WTC11 (cell line): ENCODE measurements at regions not wholly inside any gene's neighbourhood (a gene's known extent, or its start where the extent isn't known, plus 50 kb on each side); places are given as distances from the start of the nearest gene placed in this dataset.

Experiments used
- ATAC-seq: fragments of 200-7000 bp; cut with Tn5 transposase; 2 replicates; pipeline ENCODE4 v1.10.0; 2021; ENCODE audit warnings: mild to moderate bottlenecking, moderate library complexity
- CTCF ChIA-PET: fragments of 300-600 bp; sonication (Branson Sonifier 250); formaldehyde crosslinking; loops from one replicate; lab custom pipeline; 2021; ENCODE audit warnings: antibody characterized with exemption; lab: Charles Lee
- POLR2A ChIA-PET: fragments of 350-600 bp; sonication (Branson Sonifier 250); formaldehyde crosslinking; loops from one replicate; lab custom pipeline; 2021; ENCODE audit warnings: antibody characterized with exemption; lab: Charles Lee
- DNase-seq: peaks from one replicate; pipeline ENCODE4 v3.0.0; 2021; ENCODE audit warnings: low spot score
- H3K27ac Mint-ChIP-seq: 2 replicates; pipeline ENCODE4 v1.8.0; 2021; ENCODE audit warnings: mixed read lengths
- H3K27me3 Mint-ChIP-seq: 2 replicates; pipeline ENCODE4 v1.8.0; 2021; ENCODE audit warnings: low read depth, mild to moderate bottlenecking, moderate library complexity, mixed read lengths
- H3K36me3 Mint-ChIP-seq: 2 replicates; pipeline ENCODE4 v1.8.0; 2021; ENCODE audit warnings: mixed read lengths
- H3K4me1 Mint-ChIP-seq: 2 replicates; pipeline ENCODE4 v1.8.0; 2022; ENCODE audit warnings: mixed read lengths
- H3K4me3 Mint-ChIP-seq: 2 replicates; pipeline ENCODE4 v1.8.0; 2021; ENCODE audit warnings: mild to moderate bottlenecking, moderate library complexity, mixed read lengths
- H3K9me3 Mint-ChIP-seq: 2 replicates; pipeline ENCODE4 v1.8.0; 2021; ENCODE audit warnings: mixed read lengths
- ATF3 ChIP-seq: sonication (generic); formaldehyde crosslinking; conservative IDR thresholded peaks from 2 replicates; pipeline ENCODE4 v1.8.1; 2022; ENCODE audit warnings: mild to moderate bottlenecking, missing genetic modification reagents
- CREM ChIP-seq: sonication (generic); formaldehyde crosslinking; IDR thresholded peaks from 2 replicates; pipeline ENCODE4 v1.8.1; 2022; ENCODE audit warnings: mild to moderate bottlenecking, missing genetic modification reagents, moderate library complexity
- EMX1 ChIP-seq: fragments of 250-450 bp; sonication (Bioruptor Pico); IDR thresholded peaks from 2 replicates; pipeline ENCODE4 v1.8.0; 2021; ENCODE audit warnings: mild to moderate bottlenecking
- ETV6 ChIP-seq: sonication (generic); formaldehyde crosslinking; IDR thresholded peaks from 2 replicates; pipeline ENCODE4 v1.8.1; 2022; ENCODE audit warnings: mild to moderate bottlenecking, missing genetic modification reagents
- FOXP1 ChIP-seq: sonication (generic); formaldehyde crosslinking; IDR thresholded peaks from 2 replicates; pipeline ENCODE4 v1.8.0; 2022; ENCODE audit warnings: missing genetic modification reagents, mild to moderate bottlenecking, moderate library complexity, borderline replicate concordance
- HMGA2 ChIP-seq: fragments of 250-450 bp; sonication (Bioruptor Pico); IDR thresholded peaks from 2 replicates; pipeline ENCODE4 v1.4.0; 2021; ENCODE audit warnings: mild to moderate bottlenecking, moderate library complexity
- IRF2 ChIP-seq: sonication (generic); formaldehyde crosslinking; IDR thresholded peaks from 2 replicates; pipeline ENCODE4 v1.8.0; 2022; ENCODE audit warnings: low read depth, missing genetic modification reagents, borderline replicate concordance
- JAZF1 ChIP-seq: fragments of 250-450 bp; sonication (Bioruptor Pico); IDR thresholded peaks from 2 replicates; pipeline ENCODE4 v1.9.0; 2021; ENCODE audit warnings: moderate library complexity, mild to moderate bottlenecking, inconsistent platforms
- JUN ChIP-seq: sonication (generic); formaldehyde crosslinking; IDR thresholded peaks from 2 replicates; pipeline ENCODE4 v1.8.0; 2023; ENCODE audit warnings: mild to moderate bottlenecking, missing genetic modification reagents
- MYBL2 ChIP-seq: sonication (generic); formaldehyde crosslinking; IDR thresholded peaks from 2 replicates; pipeline ENCODE4 v1.8.1; 2023; ENCODE audit warnings: mild to moderate bottlenecking, moderate library complexity, missing genetic modification reagents
- NFE2L1 ChIP-seq: sonication (generic); formaldehyde crosslinking; IDR thresholded peaks from 2 replicates; pipeline ENCODE4 v1.8.1; 2023; ENCODE audit warnings: missing genetic modification reagents
- NFYB ChIP-seq: sonication (generic); formaldehyde crosslinking; conservative IDR thresholded peaks from 2 replicates; pipeline ENCODE4 v1.8.0; 2022; ENCODE audit warnings: low read depth, missing genetic modification reagents
- NR1H2 ChIP-seq: sonication (generic); formaldehyde crosslinking; IDR thresholded peaks from 2 replicates; pipeline ENCODE4 v1.9.0; 2021; ENCODE audit warnings: mild to moderate bottlenecking, moderate library complexity, missing genetic modification reagents
- NR3C1 ChIP-seq: sonication (generic); formaldehyde crosslinking; conservative IDR thresholded peaks from 2 replicates; pipeline ENCODE4 v1.8.1; 2023; ENCODE audit warnings: low read depth, mild to moderate bottlenecking, missing genetic modification reagents
- RORB ChIP-seq: fragments of 250-450 bp; sonication (Bioruptor Pico); IDR thresholded peaks from 2 replicates; pipeline ENCODE4 v1.9.0; 2021; ENCODE audit warnings: mild to moderate bottlenecking
- SMAD4 ChIP-seq: sonication (generic); formaldehyde crosslinking; IDR thresholded peaks from 2 replicates; pipeline ENCODE4 v1.8.0; 2022; ENCODE audit warnings: mild to moderate bottlenecking, missing genetic modification reagents
- SP1 ChIP-seq: sonication (generic); formaldehyde crosslinking; conservative IDR thresholded peaks from 2 replicates; pipeline ENCODE4 v1.8.1; 2022; ENCODE audit warnings: missing genetic modification reagents
- TEAD1 ChIP-seq: sonication (generic); formaldehyde crosslinking; IDR thresholded peaks from 2 replicates; pipeline ENCODE4 v1.8.0; 2022; ENCODE audit warnings: mild to moderate bottlenecking, missing genetic modification reagents
- TEAD4 ChIP-seq: sonication (generic); formaldehyde crosslinking; IDR thresholded peaks from 2 replicates; pipeline ENCODE4 v1.8.0; 2022; ENCODE audit warnings: mild to moderate bottlenecking, missing genetic modification reagents
- USF2 ChIP-seq: sonication (generic); formaldehyde crosslinking; IDR thresholded peaks from 2 replicates; pipeline ENCODE4 v1.8.1; 2023; ENCODE audit warnings: mild to moderate bottlenecking, missing genetic modification reagents, moderate library complexity
- ZMAT4 ChIP-seq: fragments of 250-450 bp; sonication (Bioruptor Pico); IDR thresholded peaks from 2 replicates; pipeline ENCODE4 v1.9.0; 2021; ENCODE audit warnings: mild to moderate bottlenecking
- ZNF121 ChIP-seq: sonication (generic); formaldehyde crosslinking; IDR thresholded peaks from 2 replicates; pipeline ENCODE4 v1.8.0; 2023; ENCODE audit warnings: missing genetic modification reagents
- ZNF219 ChIP-seq: sonication (generic); formaldehyde crosslinking; IDR thresholded peaks from 2 replicates; pipeline ENCODE4 v1.8.0; 2023; ENCODE audit warnings: missing genetic modification reagents, mild to moderate bottlenecking, borderline replicate concordance
- ZNF317 ChIP-seq: sonication (generic); formaldehyde crosslinking; IDR thresholded peaks from 2 replicates; pipeline ENCODE4 v1.8.1; 2023; ENCODE audit warnings: low read depth, mild to moderate bottlenecking, moderate library complexity, missing genetic modification reagents, borderline replicate concordance
- ZNF423 ChIP-seq: fragments of 250-450 bp; sonication (Bioruptor Pico); IDR thresholded peaks from 2 replicates; pipeline ENCODE4 v2.1.2; 2022; ENCODE audit warnings: mild to moderate bottlenecking, moderate library complexity
- TF ChIP-seq, protein P1 (sequence below): sonication (generic); formaldehyde crosslinking; IDR thresholded peaks from 2 replicates; pipeline ENCODE4 v1.8.1; 2023; ENCODE audit warnings: mild to moderate bottlenecking, moderate library complexity, missing genetic modification reagents
- TF ChIP-seq, protein P2 (sequence below): sonication (generic); formaldehyde crosslinking; IDR thresholded peaks from 2 replicates; pipeline ENCODE4 v1.8.0; 2022; ENCODE audit warnings: mild to moderate bottlenecking, missing genetic modification reagents
- TF ChIP-seq, protein P3 (sequence below): fragments of 250-450 bp; sonication (Bioruptor Pico); IDR thresholded peaks from 2 replicates; pipeline ENCODE4 v1.9.0; 2021; ENCODE audit warnings: moderate library complexity, mild to moderate bottlenecking, inconsistent platforms, borderline replicate concordance

GRCh38 chr19:23065306-23065705 lies 51.5 kb upstream of the ZNF730 start:
- DNase-seq (no peak), ATAC-seq (no peak)
- ChIA-PET POLR2A (interaction anchor here (0.6 kb wide), 1 partner anchor 178 kb away, joined by 3 read pairs; no protein-coding TSS in a partner anchor), CTCF (no interaction called here)
- peaks cover 7% of the 10 kb centered on the region for H3K27me3 Mint-ChIP-seq
- H3K4me3 Mint-ChIP-seq: no peak overlapping the region
- H3K27ac Mint-ChIP-seq: no peak overlapping the region
- no peaks in the 10 kb centered on the region for H3K4me1 Mint-ChIP-seq
- peaks cover 83% of the 10 kb centered on the region for H3K9me3 Mint-ChIP-seq
- peaks cover 41% of the 10 kb centered on the region for H3K36me3 Mint-ChIP-seq
- TF ChIP-seq ZNF121 (CRISPR knock-in tag) (no peak), NFE2L1 (CRISPR knock-in tag) (no peak), RORB (CRISPR knock-in tag) (no peak), JUN (CRISPR knock-in tag) (no peak)
- TF ChIP-seq, protein P1, sequence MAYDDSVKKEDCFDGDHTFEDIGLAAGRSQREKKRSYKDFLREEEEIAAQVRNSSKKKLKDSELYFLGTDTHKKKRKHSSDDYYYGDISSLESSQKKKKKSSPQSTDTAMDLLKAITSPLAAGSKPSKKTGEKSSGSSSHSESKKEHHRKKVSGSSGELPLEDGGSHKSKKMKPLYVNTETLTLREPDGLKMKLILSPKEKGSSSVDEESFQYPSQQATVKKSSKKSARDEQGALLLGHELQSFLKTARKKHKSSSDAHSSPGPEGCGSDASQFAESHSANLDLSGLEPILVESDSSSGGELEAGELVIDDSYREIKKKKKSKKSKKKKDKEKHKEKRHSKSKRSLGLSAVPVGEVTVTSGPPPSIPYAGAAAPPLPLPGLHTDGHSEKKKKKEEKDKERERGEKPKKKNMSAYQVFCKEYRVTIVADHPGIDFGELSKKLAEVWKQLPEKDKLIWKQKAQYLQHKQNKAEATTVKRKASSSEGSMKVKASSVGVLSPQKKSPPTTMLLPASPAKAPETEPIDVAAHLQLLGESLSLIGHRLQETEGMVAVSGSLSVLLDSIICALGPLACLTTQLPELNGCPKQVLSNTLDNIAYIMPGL (CRISPR knock-in tag): no peak

GRCh38 chr19:23062921-23063320 lies 53.9 kb upstream of the ZNF730 start:
- DNase-seq (no peak), ATAC-seq (no peak)
- no peak overlapping the region for H3K27ac Mint-ChIP-seq
- no peaks in the 10 kb centered on the region for H3K4me1 Mint-ChIP-seq
- peaks cover 79% of the 10 kb centered on the region for H3K9me3 Mint-ChIP-seq
- POLR2A ChIA-PET: no interaction called here
- H3K4me3 Mint-ChIP-seq: no peak overlapping the region
- CTCF ChIA-PET: no interaction called here
- peaks cover 37% of the 10 kb centered on the region for H3K36me3 Mint-ChIP-seq
- H3K27me3 Mint-ChIP-seq: peaks cover 8% of the 10 kb centered on the region
- no peak for TF ChIP-seq TEAD1 (CRISPR knock-in tag)
- TF ChIP-seq, protein P2, sequence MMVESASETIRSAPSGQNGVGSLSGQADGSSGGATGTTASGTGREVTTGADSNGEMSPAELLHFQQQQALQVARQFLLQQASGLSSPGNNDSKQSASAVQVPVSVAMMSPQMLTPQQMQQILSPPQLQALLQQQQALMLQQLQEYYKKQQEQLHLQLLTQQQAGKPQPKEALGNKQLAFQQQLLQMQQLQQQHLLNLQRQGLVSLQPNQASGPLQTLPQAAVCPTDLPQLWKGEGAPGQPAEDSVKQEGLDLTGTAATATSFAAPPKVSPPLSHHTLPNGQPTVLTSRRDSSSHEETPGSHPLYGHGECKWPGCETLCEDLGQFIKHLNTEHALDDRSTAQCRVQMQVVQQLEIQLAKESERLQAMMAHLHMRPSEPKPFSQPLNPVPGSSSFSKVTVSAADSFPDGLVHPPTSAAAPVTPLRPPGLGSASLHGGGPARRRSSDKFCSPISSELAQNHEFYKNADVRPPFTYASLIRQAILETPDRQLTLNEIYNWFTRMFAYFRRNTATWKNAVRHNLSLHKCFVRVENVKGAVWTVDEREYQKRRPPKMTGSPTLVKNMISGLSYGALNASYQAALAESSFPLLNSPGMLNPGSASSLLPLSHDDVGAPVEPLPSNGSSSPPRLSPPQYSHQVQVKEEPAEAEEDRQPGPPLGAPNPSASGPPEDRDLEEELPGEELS (CRISPR knock-in tag): no peak
- no peak for TF ChIP-seq ZNF423 (CRISPR knock-in tag)
- TF ChIP-seq JUN (CRISPR knock-in tag): no peak
- TF ChIP-seq IRF2 (CRISPR knock-in tag): no peak
- no peak for TF ChIP-seq ZNF317 (CRISPR knock-in tag)
- TF ChIP-seq, protein P3, sequence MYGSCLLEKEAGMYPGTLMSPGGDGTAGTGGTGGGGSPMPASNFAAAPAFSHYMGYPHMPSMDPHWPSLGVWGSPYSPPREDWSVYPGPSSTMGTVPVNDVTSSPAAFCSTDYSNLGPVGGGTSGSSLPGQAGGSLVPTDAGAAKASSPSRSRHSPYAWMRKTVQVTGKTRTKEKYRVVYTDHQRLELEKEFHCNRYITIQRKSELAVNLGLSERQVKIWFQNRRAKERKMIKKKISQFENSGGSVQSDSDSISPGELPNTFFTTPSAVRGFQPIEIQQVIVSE: no peak
- TF ChIP-seq NFYB (CRISPR knock-in tag): no peak
- TF ChIP-seq USF2 (CRISPR knock-in tag): no peak
- no peak for TF ChIP-seq ATF3
- no peak for TF ChIP-seq ZMAT4 (CRISPR knock-in tag)
- no peak for TF ChIP-seq NR1H2 (CRISPR knock-in tag)
- no peak for TF ChIP-seq NR3C1
- TF ChIP-seq SMAD4 (CRISPR knock-in tag): no peak
- TF ChIP-seq, all 79 proteins: peak for 0

DNA sequence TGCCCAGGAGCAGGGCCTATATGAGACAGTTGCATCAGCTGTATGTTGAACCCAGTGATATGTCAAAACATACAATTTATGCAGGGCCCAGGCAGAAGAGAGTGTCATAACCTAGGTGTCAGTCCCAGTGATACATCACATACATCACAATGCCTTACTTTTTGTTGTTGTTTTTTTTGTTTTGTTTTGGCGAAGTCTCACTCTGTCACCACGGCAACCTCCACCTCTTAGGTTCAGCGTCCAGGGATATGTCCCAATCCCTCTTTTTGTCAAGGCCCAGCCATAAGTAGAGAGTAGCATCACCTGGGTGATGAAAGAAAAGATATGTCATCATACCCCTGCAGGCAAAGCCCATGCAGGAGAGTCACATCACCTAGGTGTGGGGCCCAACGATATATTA lies 56.8 kb upstream of the ZNF730 start:
- Mint-ChIP-seq H3K4me1 (no peaks in the 10 kb centered on the region), H3K9me3 (peaks cover 74% of the 10 kb centered on the region), H3K27ac (no peak overlapping the region), H3K36me3 (peaks cover 38% of the 10 kb centered on the region), H3K27me3 (peaks cover 4% of the 10 kb centered on the region), H3K4me3 (no peak overlapping the region)
- TF ChIP-seq NFE2L1 (CRISPR knock-in tag) (no peak), EMX1 (CRISPR knock-in tag) (no peak), ZNF219 (no peak), TEAD4 (CRISPR knock-in tag) (no peak), JAZF1 (no peak), ZMAT4 (CRISPR knock-in tag) (no peak), CREM (CRISPR knock-in tag) (no peak), MYBL2 (CRISPR knock-in tag) (no peak), SP1 (no peak), RORB (CRISPR knock-in tag) (no peak), FOXP1 (CRISPR knock-in tag) (no peak), HMGA2 (CRISPR knock-in tag) (no peak), ETV6 (CRISPR knock-in tag) (no peak)
- ChIA-PET POLR2A (no interaction called here), CTCF (no interaction called here)
- ATAC-seq: no peak
- DNase-seq: no peak
